ENCODE measurements at regions not wholly inside any gene's neighbourhood (a gene's known extent, or its start where the extent isn't known, plus 50 kb on each side); places are given as distances from the start of the nearest gene placed in this dataset.
"Not testable (repeated sequence)": the region's sequence is repeated elsewhere in the genome, so short reads cannot be mapped to it uniquely, and the experiment has no call there.

DNA sequence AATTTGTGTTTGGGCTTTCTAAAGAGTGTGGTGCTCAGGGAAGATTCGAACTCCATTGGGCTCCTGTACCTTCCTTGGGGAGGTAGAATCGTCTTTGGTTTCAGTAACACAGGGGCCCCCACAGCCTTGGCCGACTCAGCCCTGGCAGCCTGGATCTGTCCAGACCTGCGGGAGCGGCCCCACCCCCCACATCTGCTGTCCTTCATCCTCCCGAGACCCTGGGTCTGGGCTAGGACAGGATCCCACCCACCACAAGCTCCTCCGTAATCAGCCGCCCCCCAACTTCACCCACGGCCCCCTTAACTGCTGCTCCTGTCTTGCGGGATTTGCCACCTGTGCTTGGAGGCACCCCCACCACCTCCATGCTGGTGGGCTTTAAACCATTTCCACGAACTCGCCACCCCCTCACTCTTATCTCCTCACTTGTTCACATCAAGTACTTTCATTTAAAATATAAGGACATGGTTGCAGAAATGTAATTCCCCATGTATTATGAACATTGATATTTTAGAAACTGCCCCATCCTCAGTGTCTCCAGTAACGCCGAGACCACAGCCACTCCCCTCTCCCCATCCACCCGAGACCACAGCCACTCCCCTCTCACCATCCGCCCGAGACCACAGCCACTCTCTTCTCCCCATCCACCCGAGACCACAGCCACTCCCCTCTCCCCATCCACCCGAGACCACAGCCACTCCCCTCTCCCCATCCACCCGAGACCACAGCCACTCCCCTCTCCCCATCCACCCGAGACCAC, 84.7 kb upstream of the SFSWAP start:
- DNase-seq (ENCODE audit: low read depth, low spot score), result not testable (repeated sequence)

DNA sequence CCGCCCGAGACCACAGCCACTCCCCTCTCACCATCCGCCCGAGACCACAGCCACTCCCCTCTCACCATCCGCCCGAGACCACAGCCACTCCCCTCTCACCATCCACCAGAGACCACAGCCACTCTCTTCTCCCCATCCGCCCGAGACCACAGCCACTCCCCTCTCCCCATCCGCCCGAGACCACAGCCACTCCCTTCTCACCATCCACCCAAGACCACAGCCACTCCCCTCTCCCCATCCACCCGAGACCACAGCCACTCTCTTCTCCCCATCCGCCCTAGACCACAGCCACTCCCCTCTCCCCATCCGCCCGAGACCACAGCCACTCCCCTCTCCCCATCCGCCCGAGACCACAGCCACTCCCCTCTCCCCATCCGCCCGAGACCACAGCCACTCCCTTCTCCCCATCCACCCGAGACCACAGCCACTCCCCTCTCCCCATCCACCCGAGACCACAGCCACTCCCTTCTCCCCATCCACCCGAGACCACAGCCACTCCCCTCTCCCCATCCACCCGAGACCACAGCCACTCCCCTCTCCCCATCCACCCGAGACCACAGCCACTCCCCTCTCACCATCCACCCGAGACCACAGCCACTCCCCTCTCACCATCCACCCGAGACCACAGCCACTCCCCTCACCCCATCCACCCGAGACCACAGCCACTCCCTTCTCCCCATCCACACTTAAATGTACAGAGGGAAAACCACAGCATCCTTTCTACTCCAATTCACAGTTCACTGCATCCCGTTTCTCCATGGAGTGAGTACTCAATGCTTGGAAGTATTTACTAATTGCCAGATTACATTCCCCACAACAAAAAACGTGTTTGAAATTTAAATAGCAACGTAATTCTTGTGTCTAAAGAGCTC, 83.5 kb upstream of the SFSWAP start:
- peak; percentile 12 for DNase-seq (ENCODE audit: low read depth, low spot score)

DNA sequence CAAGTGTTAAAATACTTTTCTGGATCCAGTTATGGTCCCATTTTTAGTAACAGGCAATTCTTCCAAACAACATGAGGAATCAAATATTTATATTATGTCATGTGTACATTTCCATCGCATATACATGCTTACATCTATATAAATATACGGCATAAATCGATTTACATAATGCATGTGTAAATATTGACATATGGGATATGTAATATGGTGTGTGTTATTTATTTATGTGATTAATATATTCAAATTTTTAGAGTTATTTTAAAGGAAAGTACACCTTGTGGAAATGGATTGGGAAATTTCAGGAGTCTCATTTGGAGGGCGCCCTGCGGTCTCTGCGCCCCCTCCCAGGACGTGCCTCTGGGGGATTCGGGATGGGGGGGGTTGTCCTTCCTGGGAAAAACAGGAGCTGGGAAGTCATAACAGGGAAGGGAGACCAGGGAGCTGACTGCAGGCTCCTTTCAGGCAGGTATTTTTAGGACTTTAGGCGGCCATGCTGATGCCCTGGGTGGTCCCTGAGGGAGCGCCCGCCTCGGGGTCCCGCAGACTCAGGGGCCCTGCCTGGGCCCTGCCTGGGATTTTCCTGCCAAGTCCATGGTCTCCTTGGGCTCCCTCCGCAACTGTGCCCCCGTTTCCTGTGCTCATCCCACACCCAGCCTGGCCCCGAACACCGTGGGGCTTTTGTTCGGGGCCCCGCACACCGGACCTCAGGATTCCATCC, 82.7 kb upstream of the SFSWAP start:
- no peak for DNase-seq (ENCODE audit: low read depth, low spot score)

DNA sequence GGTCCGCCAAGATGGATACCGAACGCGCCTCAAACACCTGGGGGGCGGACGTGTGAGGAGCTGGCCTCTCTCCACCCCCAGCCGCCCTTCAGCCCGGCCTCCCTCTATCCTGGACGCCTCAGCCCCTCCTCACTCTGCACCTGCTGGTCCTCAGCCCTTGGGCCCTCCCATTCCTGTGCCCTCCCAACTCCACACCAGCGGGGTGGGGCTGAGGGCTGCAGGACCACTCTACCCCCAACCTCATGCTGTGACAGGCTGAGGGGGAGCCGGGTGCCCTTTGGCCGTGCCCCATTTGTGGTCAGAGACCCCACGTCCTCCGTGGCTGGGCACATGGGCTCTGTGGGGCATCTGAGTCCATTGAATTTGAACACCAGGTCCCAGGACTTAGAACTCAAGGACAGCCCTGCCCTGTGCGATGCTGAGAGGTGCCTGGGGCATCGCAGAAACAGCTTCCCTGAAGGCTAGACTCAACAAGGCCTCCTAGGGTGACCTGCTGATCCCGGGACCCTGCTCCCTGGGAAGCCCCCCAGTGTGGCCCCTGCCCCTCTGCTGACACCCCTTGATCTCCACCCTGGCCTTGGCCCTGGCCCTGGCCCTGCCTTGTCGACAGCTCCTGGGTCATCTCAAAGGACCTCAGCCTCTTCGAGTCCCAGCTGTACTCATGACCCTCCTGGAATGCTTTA, 82.0 kb upstream of the SFSWAP start:
- no peak for DNase-seq (ENCODE audit: low read depth, low spot score)

DNA sequence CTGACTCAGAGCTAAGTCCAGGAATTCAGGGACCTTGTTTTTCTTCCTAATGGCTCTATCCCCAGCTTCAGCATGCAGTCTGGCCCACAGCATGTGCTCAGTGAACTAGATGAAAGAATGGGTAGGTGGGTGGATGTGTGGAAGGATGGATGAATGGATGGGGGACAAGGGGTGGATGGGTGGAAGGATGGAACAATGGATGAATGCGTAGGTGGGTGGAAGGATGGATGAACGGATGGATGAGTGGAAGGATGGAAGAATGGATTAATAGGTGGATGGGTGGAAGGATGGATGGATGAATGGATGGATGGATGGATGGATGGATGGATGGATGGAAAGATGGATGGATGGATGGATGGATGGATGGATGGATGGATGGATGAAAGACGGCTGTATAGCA, 79.7 kb upstream of the SFSWAP start:
- DNase-seq (ENCODE audit: low read depth, low spot score), result no peak

DNA sequence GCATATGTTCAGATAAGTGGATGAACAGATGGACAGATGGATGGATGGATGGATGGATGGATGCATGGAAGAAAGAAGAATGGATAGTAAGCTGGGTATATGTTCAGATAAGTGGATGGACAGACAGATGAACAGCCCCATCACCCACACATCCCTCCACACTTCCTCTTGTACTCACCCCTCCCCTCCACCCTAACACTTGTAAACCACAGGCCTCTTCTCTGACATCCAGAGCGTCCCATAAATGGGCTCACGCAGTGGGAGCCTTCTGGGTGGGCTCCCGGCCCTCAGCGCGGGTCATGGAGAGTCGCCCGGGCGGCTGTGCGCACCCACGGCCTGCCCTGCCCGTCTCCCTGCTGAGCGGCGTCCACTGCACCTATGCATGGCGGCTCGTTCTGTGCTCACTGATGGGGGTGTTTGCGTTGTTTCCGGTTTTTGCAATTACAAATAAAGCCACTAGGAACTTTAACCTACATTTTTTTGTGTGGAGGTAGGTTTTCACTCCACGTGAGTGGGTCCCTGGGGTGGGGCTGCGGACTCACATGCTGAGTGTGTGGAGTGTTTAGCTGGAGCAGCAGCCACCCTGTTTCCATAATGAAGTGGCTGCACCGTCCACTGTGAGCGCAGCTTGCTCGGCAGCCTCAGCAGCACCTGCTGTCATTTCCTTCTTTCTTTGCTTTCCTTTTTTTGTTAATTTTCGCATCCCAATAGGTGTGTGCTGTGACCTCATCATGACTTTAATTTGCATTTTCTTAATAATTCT, 78.8 kb upstream of the SFSWAP start:
- not testable (repeated sequence) for DNase-seq (ENCODE audit: low read depth, low spot score)

DNA sequence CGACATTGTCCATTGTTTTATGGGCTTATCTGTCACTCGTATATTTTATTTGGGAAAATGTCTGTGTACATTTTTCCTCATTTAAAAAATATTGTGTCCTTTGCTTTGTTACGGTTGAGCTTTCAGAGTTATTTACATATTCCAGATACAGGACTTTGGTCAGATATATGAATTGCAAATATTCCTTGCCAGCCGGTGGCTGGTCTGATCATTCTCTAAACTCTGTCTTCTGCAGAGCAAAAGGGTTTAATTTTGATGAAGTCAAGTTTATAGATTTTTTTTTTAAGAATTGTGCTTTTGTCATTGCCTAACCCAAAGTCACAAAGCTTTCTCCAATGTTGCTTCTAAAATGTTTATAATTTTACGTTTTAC, 78.3 kb upstream of the SFSWAP start:
- not testable (repeated sequence) for DNase-seq (ENCODE audit: low read depth, low spot score)

DNA sequence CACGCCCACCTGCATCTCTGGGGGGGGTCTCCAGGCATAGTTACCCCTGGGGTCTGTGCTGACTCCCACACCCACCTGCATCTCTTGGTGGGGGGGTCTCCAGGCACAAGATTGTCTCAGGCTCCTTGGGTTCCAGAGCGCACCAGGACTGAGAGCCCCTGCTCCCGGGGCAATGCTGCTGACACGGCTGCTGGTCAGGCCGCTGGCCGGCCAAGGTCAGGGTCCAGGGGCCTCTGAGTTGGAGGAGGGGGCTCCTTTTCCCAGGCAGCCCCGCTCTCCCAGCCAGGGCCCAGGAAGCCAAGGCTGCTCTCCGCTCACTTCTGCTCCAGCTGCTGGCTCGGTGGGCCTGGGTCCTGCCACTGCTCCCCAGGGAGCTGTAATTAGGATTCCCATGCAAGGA, 77.3 kb upstream of the SFSWAP start:
- DNase-seq (ENCODE audit: low read depth, low spot score), result not testable (repeated sequence)

DNA sequence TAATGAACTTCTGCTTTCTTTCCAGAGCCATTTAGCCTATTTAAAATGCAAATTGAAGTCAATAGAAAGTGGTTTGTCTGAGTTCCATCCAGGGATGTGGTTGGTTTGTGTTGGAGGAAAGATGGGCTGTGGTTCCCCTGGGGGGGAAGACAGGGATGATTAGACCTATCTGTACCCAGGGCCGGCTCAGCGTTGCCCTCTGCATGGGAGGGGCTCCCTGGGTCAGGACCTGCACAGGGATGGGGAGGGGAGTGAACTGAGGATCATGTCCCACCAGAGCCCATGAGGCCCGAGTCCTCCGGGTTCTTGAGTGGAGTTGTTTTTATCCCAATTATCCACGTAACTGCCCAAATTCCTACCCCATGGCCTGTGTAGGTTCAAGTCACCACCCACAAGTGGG, 76.9 kb upstream of the SFSWAP start:
- DNase-seq (ENCODE audit: low read depth, low spot score), result no peak

DNA sequence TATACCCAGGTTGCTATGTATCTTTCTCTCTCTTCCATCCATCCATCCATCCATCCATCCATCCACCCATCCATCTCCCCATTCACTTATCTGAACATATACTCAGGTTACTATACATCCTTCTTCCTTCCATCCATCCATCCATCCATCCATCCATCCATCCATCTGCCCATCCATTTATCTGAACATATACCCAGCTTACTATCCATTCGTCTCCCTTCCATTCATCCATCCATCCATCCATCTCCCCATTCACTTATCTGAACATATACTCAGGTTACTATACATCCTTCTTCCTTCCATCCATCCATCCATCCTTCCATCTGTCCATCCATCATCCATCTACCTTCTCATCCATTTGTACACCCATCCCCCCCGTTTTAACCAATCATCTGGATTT, 75.9 kb upstream of the SFSWAP start:
- DNase-seq (ENCODE audit: low read depth, low spot score), result not testable (repeated sequence)

DNA sequence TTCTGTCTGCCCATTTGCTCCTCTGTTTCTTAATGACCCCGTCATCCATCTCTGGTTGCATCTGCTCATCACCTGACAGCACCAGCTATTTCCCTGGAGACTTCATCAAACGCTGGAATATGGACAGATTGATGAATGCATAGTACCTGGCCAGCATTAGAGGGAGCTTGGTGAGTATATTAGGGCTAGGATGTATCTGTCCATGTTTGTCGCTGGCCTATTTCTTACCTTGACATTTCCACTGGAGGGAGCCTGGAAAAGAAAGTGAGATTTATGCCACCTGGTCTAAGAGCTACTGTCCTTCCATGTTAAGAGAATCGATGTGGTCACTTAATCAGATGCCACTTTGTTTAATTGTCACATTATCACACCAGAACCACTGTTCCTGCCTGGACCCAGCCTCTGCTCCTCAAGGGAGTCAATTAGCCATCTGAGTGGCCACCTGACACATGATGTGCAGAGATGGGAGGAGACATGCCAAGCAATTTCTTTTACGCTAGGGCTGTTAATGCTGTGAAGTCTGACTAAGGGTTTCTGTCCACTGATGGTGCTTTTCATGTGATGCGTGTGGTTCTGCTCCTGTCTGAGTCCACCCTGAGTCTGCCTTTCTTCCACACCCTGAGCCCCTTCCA, 75.3 kb upstream of the SFSWAP start:
- DNase-seq (ENCODE audit: low read depth, low spot score), result no peak

DNA sequence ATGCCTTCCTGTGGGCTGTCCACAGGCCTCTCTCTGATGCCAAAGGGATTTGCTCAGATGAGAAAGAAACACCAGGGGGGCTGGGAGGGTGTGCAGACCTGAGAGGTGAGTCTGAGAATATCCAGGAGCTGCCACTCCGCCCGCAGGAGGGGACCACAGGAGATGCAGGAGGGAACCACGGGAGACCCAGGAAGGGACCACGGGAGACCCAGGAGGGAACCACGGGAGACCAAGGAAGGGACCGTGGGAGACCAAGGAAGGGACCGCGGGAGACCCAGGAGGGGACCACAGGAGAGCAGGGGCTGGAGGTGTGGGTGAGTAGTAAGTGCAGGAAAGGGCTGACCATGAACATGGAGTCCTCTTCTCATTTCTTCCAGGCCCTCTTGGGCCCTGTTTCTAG, 74.6 kb upstream of the SFSWAP start:
- DNase-seq (ENCODE audit: low read depth, low spot score), result no peak

DNA sequence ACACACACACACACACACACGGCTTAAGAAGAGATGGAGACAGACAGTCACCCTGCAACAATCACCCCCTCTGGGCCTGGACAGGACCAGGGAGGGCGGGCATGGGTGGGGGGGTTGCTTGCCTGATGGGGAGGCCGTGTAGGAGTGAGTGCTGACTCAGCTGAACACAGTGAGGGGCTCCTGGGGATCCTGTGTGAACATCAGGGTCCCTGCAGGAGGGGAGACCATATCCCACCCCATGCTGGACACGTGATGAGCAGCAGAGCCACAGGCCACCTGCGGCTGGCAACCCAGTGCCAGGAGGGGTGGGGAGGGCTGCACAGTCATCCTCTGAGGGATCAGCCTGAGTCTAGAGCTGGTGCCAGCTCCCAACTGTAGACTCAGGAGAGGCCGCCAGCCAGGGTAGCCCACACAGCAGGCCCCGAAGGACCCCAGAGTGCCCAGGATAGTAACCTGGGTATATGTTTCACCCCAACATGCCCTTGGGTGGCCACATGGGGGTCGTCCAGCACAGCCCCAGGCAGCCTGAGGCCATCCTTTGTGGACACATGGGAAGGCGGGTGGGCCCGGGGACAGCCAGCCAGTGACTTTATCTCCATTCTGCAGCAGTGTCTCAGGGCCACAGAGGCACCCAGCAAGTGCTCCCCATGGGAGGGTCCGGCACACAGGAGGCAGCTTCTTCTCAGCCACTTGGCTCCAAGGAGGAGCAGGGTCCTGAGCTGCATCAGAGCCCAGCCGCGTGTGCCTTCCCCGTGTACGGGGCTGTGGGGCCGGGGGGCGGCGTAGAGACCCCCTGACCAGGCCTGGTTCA, 73.7 kb upstream of the SFSWAP start:
- no peak for DNase-seq (ENCODE audit: low read depth, low spot score)

DNA sequence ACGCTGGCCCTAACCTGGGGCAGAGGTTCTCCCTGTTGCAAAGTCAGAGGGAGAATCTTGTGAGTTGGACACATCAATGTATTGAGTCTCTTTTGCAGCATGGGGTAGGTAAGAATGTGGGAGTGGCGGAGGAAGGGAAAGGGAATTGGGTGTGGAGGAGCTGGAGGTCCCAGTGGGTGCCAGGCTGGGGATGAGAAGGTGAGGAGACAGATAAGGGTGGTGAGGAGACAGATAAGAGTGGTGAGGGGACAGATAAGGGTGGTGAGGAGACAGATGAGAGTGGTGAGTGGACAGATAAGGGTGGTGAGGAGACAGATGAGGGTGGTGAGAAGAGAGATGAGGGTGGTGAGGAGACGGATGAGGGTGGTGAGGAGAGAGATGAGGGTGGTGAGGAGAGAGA, 72.9 kb upstream of the SFSWAP start:
- DNase-seq (ENCODE audit: low read depth, low spot score), result no peak

DNA sequence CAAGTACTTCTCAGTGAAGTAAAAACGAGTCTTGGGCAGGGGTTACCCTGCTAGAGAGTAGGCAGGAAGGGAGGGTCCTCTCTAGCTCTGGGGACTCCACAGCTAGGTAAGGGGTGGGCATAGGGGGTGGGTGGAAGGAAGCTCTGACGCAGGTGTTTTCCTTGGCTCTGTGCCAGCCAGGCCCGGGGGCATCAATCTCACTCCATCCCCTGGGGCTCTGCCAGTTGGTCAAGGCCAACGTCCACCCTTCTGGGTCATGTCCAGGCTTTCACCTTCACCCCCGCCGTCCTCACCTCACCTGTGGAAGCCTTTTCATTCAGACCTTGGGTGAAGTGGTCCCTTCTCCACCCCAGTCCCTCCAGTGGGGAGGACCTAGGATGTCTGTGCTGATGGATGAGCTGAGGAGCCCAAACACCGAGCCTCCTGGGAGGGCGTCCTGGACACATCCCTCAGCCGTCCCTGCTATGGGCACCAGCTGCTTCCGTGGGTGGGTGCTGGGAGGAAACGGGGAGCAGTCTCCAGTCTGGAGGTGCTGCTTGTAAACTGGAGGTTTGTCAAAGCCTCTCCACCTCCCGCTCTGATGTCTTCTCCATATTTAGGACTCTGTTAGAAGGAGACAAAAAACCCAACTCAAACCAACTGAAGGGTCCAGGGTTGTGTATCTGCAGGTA, 71.5 kb upstream of the SFSWAP start:
- no peak for DNase-seq (ENCODE audit: low read depth, low spot score)

DNA sequence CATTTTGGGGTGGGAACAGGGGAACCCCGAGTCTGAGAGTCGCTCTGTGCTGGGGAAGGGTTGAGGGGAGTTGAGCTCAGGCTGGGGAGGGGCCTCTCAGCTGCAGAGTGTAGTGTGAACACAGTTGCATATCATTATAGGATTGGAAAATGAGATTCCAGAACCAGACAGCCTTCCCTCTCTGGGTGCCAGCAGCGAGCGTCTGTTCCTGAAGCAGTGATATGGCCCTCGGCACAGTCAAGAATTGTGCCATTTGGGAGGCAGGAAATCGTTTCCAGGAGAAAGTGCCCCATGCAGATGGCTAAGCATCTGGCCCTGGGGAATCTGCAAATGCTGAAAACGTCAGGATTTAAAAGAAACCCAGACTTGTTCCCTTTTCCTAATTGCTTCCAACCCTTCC, 70.4 kb upstream of the SFSWAP start:
- DNase-seq (ENCODE audit: low read depth, low spot score), result no peak

DNA sequence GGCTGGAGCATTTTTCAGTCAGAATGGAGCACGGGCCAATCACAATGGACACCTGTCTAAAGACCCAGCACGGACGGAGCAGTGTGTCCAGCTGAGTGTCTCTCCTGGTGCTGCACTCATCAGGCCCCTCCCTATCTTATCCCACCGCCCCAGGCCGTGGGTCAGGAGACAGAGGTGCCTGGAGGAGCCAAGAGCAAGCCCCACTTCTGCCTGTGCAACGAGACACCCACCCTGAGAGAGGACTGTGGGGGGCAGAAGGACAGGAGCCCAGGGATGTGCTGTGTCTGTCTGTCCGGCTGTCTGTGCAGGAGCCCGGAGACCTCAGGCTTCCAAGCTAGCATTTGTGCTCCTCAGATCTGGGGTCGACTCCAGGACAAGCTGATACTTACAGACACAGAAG, 69.6 kb upstream of the SFSWAP start:
- no peak for DNase-seq (ENCODE audit: low read depth, low spot score)

DNA sequence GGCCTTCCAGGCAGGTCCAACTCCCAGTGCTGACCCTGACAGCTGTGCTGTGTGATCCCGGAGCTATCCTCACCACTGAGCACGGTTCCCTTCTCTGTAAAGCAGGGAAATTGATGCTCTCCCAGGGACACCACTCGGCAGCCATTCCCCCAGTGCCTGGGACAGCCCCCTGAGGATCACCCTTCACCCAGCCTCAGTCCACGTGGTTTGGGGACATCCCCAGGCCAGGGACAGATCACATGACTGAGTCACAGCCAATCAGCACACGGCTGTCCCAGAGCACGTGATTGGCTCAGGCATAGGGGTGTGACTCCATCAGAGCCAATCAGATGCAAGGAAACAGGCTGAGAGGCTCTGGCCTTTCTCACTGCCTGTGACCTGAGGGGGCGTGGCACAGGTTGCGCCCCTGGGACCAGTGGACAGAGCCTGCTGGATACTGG, 68.8 kb upstream of the SFSWAP start:
- no peak for DNase-seq (ENCODE audit: low read depth, low spot score)

DNA sequence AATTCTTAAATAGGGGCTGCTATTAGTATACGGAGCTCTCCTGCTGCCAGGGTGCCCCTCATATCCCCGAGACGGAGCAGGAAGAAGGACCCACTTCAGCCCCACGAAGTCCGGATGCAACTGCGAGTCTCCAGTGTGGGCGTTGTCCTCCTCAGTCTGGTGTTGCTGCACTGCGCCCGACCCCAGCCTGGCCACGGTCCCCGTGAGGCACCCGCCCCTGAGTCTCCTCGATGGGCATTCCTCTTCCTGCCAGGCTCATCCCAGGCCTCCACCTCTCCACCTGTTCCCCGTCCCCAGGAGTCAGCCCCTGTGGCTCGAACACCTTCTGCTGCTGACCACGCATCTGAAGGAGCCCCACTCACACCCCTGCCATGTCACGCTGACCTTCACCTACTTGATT, 68.1 kb upstream of the SFSWAP start:
- DNase-seq (ENCODE audit: low read depth, low spot score), result no peak

All from activated CD4-positive, CD25-positive, alpha-beta regulatory T cell treated with anti-CD3 and anti-CD28 coated beads, Interleukin-2, amount 50 U/mL, for 16 hours (primary cell).